Caco-2 (cell line): ENCODE measurements at regions not wholly inside any gene's neighbourhood (a gene's known extent, or its start where the extent isn't known, plus 50 kb on each side); places are given as distances from the start of the nearest gene placed in this dataset.

ENCODE experiments used
- BruUV-seq: library from RNA; stranded (reverse); fragments of 400-500 nt; replicated peaks from 2 replicates; lab custom pipeline; 2021; lab: Mats Ljungman, UMichigan
- CTCF ChIA-PET: fragments of 300-600 bp; sonication (Branson Sonifier 250); formaldehyde crosslinking; loops from one replicate; lab custom pipeline; 2022; ENCODE audit warnings: antibody characterized with exemption; lab: Charles Lee
- POLR2A ChIA-PET: fragments of 300-600 bp; sonication (Branson Sonifier 250); formaldehyde crosslinking; loops from one replicate; lab custom pipeline; 2022; ENCODE audit warnings: antibody characterized with exemption; lab: Charles Lee
- DNase-seq, 2 experiments: peaks; one replicate each; pipeline versions ENCODE4 v3.0.0 to v3.0.0-alpha.2; 2020 to 2022
- H3K27me3 ChIP-seq: replicated peaks from 2 replicates; pipeline ENCODE4 v1.6.0; 2011; ENCODE audit warnings: low read length; ENCODE audit not compliant: control insufficient read depth, insufficient read depth
- H3K36me3 ChIP-seq: 2 replicates; pipeline ENCODE4 v1.5.1; 2011; ENCODE audit warnings: low read length; ENCODE audit not compliant: control insufficient read depth, insufficient read depth
- H3K4me1 ChIP-seq: fragments of 250-450 bp; sonication (Bioruptor Pico); 2 replicates; pipeline ENCODE4 v1.5.1; 2020; ENCODE audit warnings: mild to moderate bottlenecking
- H3K4me3 ChIP-seq: 2 replicates; pipeline ENCODE4 v1.5.1; 2011; ENCODE audit warnings: low read depth, mild to moderate bottlenecking, control low read depth, low read length
- H3K9me3 ChIP-seq: fragments of 250-450 bp; sonication (Bioruptor Pico); 2 replicates; pipeline ENCODE4 v1.5.1; 2020; ENCODE audit warnings: mild to moderate bottlenecking, moderate library complexity
- H3K27ac Mint-ChIP-seq: one replicate; pipeline ENCODE4 v1.8.0; 2022; ENCODE audit warnings: mixed read lengths; ENCODE audit not compliant: unreplicated experiment
- H3K27me3 Mint-ChIP-seq: one replicate; pipeline ENCODE4 v1.8.0; 2022; ENCODE audit warnings: mixed read lengths; ENCODE audit not compliant: insufficient read depth, unreplicated experiment
- H3K36me3 Mint-ChIP-seq: one replicate; pipeline ENCODE4 v1.8.0; 2022; ENCODE audit warnings: mild to moderate bottlenecking, mixed read lengths; ENCODE audit not compliant: insufficient read depth, unreplicated experiment
- H3K4me1 Mint-ChIP-seq: one replicate; pipeline ENCODE4 v1.8.0; 2022; ENCODE audit warnings: low read depth, mixed read lengths; ENCODE audit not compliant: unreplicated experiment
- H3K4me3 Mint-ChIP-seq: one replicate; pipeline ENCODE4 v1.8.0; 2022; ENCODE audit warnings: mild to moderate bottlenecking, moderate library complexity, mixed read lengths; ENCODE audit not compliant: unreplicated experiment
- H3K9me3 Mint-ChIP-seq: one replicate; pipeline ENCODE4 v1.8.0; 2022; ENCODE audit warnings: mixed read lengths; ENCODE audit not compliant: unreplicated experiment
- intact Hi-C: fragments of 100-400 bp; cut with micrococcal nuclease; formaldehyde crosslinking; loops from one replicate; pipeline ENCODE4 v1.10.0; 2022; ENCODE audit not compliant: unreplicated experiment
- TF ChIP-seq, protein P1 (sequence below), 2 experiments: fragments of 200-600 bp in 1 of 2; IDR thresholded peaks; 1 replicate in 1 of 2; 2 replicates in 1 of 2; pipeline versions ENCODE4 v1.5.1 to v1.8.0; 2011 to 2022; ENCODE audit warnings: antibody characterized with exemption in 1 of 2, control low read depth in 1 of 2, inconsistent platforms in 1 of 2, low read depth in 1 of 2, low read length in 1 of 2, mild to moderate bottlenecking in 1 of 2, moderate library complexity in 1 of 2; ENCODE audit not compliant: insufficient read depth in 1 of 2, severe bottlenecking in 1 of 2, unreplicated experiment in 1 of 2

DNA sequence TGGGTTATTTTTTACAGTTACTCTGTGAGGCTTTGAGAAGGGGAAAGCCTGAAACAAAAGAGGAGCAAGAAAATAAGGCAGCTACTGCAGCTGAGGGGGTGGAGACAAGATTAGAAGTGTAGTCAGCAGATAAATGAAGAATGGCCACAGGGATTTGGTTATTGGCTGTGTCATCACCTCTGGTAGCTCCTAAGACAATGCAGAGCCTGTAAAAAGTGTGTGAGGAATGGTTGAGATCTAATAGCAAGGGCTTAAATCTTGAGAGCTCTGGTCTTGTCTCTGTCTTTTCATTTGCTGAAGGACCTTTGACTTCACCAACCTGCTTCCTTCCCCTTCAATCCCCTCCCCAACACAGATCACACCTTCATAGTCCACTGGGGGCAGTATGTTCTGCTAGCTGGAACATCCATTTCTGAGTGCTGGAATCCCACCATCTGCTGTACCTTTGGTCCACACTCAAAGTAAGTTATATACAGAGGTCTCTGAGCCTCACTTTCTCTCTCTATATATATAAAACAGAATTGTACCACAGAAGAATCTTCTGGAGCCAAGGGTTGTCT lies 213.7 kb upstream of the ZIC3 start:
- no peaks in the 10 kb centered on the region for H3K9me3 Mint-ChIP-seq
- no peak for DNase-seq
- BruUV-seq: no TSS peak
- no peaks in the 10 kb centered on the region for H3K9me3 ChIP-seq
- TF ChIP-seq, protein P1, sequence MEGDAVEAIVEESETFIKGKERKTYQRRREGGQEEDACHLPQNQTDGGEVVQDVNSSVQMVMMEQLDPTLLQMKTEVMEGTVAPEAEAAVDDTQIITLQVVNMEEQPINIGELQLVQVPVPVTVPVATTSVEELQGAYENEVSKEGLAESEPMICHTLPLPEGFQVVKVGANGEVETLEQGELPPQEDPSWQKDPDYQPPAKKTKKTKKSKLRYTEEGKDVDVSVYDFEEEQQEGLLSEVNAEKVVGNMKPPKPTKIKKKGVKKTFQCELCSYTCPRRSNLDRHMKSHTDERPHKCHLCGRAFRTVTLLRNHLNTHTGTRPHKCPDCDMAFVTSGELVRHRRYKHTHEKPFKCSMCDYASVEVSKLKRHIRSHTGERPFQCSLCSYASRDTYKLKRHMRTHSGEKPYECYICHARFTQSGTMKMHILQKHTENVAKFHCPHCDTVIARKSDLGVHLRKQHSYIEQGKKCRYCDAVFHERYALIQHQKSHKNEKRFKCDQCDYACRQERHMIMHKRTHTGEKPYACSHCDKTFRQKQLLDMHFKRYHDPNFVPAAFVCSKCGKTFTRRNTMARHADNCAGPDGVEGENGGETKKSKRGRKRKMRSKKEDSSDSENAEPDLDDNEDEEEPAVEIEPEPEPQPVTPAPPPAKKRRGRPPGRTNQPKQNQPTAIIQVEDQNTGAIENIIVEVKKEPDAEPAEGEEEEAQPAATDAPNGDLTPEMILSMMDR (IDR thresholded peaks at IDR 0.05; ENCODE audit: insufficient read depth in 1 of 2, low read depth in 1 of 2, low read length in 1 of 2, severe bottlenecking in 1 of 2, unreplicated experiment in 1 of 2): peak in 1 of 2 experiments; percentile 3
- H3K4me3 ChIP-seq: no peak overlapping the region
- no peaks in the 10 kb centered on the region for H3K27me3 ChIP-seq
- no peaks in the 10 kb centered on the region for H3K27me3 Mint-ChIP-seq
- intact Hi-C loops: no loop called here
- H3K36me3 ChIP-seq: no peaks in the 10 kb centered on the region
- H3K36me3 Mint-ChIP-seq: no peaks in the 10 kb centered on the region
- H3K4me3 Mint-ChIP-seq: no peak overlapping the region
- no peaks in the 10 kb centered on the region for H3K4me1 ChIP-seq
- POLR2A ChIA-PET: no interaction called here
- no peak overlapping the region for H3K27ac Mint-ChIP-seq
- H3K4me1 Mint-ChIP-seq: no peaks in the 10 kb centered on the region
- CTCF ChIA-PET: no interaction called here

DNA sequence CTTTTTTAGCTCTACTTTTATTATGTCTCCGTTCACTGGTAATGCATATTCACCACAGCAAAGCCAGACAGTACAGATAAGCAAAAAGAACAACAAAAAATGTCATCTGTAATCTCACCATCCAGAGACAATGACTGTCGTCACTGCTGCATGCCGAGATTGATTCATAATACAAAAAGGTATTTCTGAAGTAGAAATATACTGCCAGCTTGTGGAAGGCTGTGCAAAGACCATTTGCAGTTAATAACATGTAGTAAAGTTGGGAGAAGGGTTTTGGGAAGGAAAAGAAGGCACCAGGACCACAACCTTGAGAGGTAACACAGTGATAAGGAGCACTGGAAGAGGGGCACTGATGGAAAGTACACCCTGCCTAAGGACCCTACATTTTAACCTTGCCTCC lies 223.0 kb upstream of the ZIC3 start:
- Histone ChIP-seq H3K36me3 (no peaks in the 10 kb centered on the region), H3K4me1 (no peaks in the 10 kb centered on the region), H3K4me3 (no peak overlapping the region), H3K9me3 (no peaks in the 10 kb centered on the region), H3K27me3 (no peaks in the 10 kb centered on the region)
- Mint-ChIP-seq H3K27ac (no peak overlapping the region), H3K4me3 (no peak overlapping the region), H3K9me3 (no peaks in the 10 kb centered on the region), H3K27me3 (peaks cover 10% of the 10 kb centered on the region), H3K4me1 (no peaks in the 10 kb centered on the region), H3K36me3 (no peaks in the 10 kb centered on the region)
- DNase-seq: no peak
- TF ChIP-seq, protein P1 (IDR thresholded peaks at IDR 0.05; ENCODE audit: insufficient read depth in 1 of 2, low read depth in 1 of 2, low read length in 1 of 2, severe bottlenecking in 1 of 2, unreplicated experiment in 1 of 2): no peak
- BruUV-seq: no TSS peak
- intact Hi-C loops: no loop called here
- CTCF ChIA-PET: no interaction called here
- POLR2A ChIA-PET: no interaction called here

DNA sequence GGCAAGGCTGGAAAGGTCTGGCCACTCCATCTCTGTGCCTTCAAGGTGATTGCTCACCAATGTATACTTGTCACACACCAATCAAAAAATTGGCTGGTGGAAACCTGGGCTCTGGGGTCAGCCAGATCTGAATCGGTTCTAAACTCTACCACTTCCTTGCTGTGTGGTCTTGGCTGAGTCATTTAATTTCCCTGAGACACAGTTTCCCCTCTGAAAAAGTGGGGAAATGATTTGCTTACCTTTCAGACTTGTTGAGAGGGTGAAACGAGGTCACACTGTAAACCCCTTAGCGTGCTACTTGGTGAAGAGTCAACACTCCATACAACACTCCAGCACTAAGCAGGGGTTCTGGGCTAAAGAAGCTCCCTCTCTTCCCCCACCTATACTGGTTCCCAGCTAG lies 252.3 kb upstream of the ZIC3 start:
- Mint-ChIP-seq H3K4me3 (no peak overlapping the region), H3K4me1 (no peaks in the 10 kb centered on the region), H3K27me3 (no peaks in the 10 kb centered on the region), H3K9me3 (no peaks in the 10 kb centered on the region), H3K27ac (no peak overlapping the region), H3K36me3 (no peaks in the 10 kb centered on the region)
- ChIA-PET CTCF (no interaction called here), POLR2A (no interaction called here)
- H3K27me3 ChIP-seq: no peaks in the 10 kb centered on the region
- no peaks in the 10 kb centered on the region for H3K4me1 ChIP-seq
- no peak for DNase-seq
- intact Hi-C loops: no loop called here
- TF ChIP-seq, protein P1 (IDR thresholded peaks at IDR 0.05; ENCODE audit: insufficient read depth in 1 of 2, low read depth in 1 of 2, low read length in 1 of 2, severe bottlenecking in 1 of 2, unreplicated experiment in 1 of 2): no peak
- no peaks in the 10 kb centered on the region for H3K36me3 ChIP-seq
- H3K9me3 ChIP-seq: no peaks in the 10 kb centered on the region
- H3K4me3 ChIP-seq: no peak overlapping the region
- BruUV-seq: no TSS peak
